22Rv1 (cell line): ENCODE measurements at regions not wholly inside any gene's neighbourhood (a gene's known extent, or its start where the extent isn't known, plus 50 kb on each side); places are given as distances from the start of the nearest gene placed in this dataset.

ENCODE experiments used
- H3K27ac ChIP-seq: fragments of 450-650 bp; 2 replicates; pipeline ENCODE4 v1.5.1; 2017
- CTCF ChIP-seq: fragments of 450-650 bp; IDR thresholded peaks from 2 replicates; pipeline ENCODE4 v1.5.1; 2017; ENCODE audit warnings: mild to moderate bottlenecking
- ZFX ChIP-seq: fragments of 450-650 bp; IDR thresholded peaks from 2 replicates; pipeline ENCODE4 v1.6.1; 2017; ENCODE audit warnings: antibody characterized with exemption, borderline replicate concordance

GRCh38 chr10:60994128-60994527, 50.1 kb upstream of the RHOBTB1 start:
- no peak overlapping the region for H3K27ac ChIP-seq
- TF ChIP-seq ZFX (no peak), CTCF (no peak)
